Stimulated activated naive CD8-positive, alpha-beta T cell treated with anti-CD3 and anti-CD28 coated beads, Interleukin-15, Interleukin-2, amounts not matched to agents 100 ng/mL and 50 ng/mL, for 24 hours (primary cell): ENCODE measurements at regions not wholly inside any gene's neighbourhood (a gene's known extent, or its start where the extent isn't known, plus 50 kb on each side); places are given as distances from the start of the nearest gene placed in this dataset.

ENCODE experiments used
- H3K27ac Mint-ChIP-seq: one replicate; pipeline ENCODE4 v1.8.0; 2021; ENCODE audit warnings: mild to moderate bottlenecking, mixed read lengths
- H3K27me3 Mint-ChIP-seq: one replicate; pipeline ENCODE4 v1.8.0; 2021; ENCODE audit warnings: mixed read lengths
- H3K36me3 Mint-ChIP-seq: one replicate; pipeline ENCODE4 v1.8.0; 2021; ENCODE audit warnings: low read depth, mixed read lengths
- H3K4me1 Mint-ChIP-seq: one replicate; pipeline ENCODE4 v1.8.0; 2021; ENCODE audit warnings: low read depth, mixed read lengths
- H3K4me3 Mint-ChIP-seq: one replicate; pipeline ENCODE4 v1.8.0; 2021; ENCODE audit warnings: mild to moderate bottlenecking, mixed read lengths
- H3K9me3 Mint-ChIP-seq: one replicate; pipeline ENCODE4 v1.8.0; 2021; ENCODE audit warnings: mixed read lengths

DNA sequence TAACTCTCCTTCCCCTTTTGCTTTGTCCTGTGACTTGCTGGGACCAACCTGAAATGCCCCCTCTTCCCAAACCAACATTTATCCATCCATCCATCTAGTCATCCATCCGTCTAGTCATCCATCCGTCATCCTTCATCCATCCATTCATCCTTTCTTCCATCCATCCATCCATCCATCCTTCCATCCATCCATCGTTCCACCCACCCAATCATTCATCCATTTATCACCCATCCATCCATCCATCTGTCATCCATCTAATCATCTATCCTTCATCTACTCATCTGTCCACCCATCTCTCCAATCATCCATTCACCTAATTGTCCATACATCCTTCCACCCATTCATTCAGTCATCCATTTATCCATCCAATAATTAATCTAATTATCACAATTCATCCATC is 92.7 kb downstream of the EDN3 start:
- Mint-ChIP-seq H3K36me3 (no peaks in the 10 kb centered on the region), H3K4me1 (no peaks in the 10 kb centered on the region), H3K27ac (no peak overlapping the region), H3K27me3 (peaks cover 4% of the 10 kb centered on the region), H3K9me3 (no peaks in the 10 kb centered on the region), H3K4me3 (no peak overlapping the region)

DNA sequence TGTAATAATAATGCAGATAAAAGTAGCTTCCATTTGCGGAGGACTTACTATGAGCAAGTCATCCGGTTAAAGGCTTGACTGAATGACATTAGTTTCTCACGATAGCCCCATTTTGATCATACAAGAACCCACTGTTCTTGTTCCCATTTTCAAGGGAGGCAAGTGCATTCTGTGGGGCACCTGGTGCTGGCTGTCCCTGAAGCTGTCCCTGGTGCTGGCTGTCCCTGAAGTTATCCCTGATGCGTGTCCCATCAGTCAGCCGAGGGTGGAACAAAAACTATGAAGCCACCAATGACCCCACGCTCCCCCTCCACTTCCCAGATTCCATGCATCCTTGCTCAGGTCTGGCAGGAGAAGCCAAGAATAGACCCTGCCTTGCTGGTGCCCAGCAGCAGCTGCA is 95.3 kb downstream of the EDN3 start:
- Mint-ChIP-seq H3K27me3 (peaks cover 4% of the 10 kb centered on the region), H3K27ac (no peak overlapping the region)

DNA sequence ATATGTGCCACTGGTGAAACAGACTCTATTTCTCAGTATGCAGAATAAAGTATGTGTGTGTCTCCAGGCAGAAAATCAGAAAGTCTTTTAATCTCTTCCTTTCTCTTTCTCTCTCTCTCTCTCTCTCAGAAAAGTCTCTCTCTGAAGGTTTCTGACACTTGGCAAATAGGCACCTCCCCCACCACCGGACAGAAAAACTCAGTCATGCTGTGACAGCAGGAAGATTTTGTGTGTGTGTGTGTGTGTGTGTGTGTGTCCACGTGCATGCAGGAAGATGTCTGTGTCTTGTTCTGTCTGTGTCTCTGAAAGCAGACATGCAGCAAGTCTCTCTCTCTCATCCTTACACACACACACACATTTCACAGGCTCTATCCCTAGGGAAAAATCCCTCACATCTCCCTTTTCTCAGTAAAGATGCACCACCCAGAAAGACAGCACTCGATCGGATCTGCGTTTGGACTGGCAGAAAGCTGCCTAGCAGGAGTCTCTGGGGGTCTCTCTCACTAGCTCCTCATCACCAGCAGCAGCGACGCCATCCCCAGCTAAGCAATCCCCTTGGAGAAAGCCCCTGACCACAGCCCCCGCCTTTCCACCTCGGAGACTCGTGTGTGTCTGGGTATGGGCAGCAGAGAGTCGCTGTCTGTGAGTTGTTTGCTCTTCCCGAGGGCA is 98.3 kb downstream of the EDN3 start:
- H3K9me3 Mint-ChIP-seq, result no peaks in the 10 kb centered on the region
- no peak overlapping the region for H3K27ac Mint-ChIP-seq
- H3K4me3 Mint-ChIP-seq, result no peak overlapping the region
- no peaks in the 10 kb centered on the region for H3K27me3 Mint-ChIP-seq
- H3K4me1 Mint-ChIP-seq, result no peaks in the 10 kb centered on the region
- H3K36me3 Mint-ChIP-seq, result no peaks in the 10 kb centered on the region

More for the DNA sequence above, 95.3 kb downstream of the EDN3 start:
- H3K36me3 Mint-ChIP-seq, result no peaks in the 10 kb centered on the region
- H3K9me3 Mint-ChIP-seq, result no peaks in the 10 kb centered on the region
- no peak overlapping the region for H3K4me3 Mint-ChIP-seq
- no peaks in the 10 kb centered on the region for H3K4me1 Mint-ChIP-seq

DNA sequence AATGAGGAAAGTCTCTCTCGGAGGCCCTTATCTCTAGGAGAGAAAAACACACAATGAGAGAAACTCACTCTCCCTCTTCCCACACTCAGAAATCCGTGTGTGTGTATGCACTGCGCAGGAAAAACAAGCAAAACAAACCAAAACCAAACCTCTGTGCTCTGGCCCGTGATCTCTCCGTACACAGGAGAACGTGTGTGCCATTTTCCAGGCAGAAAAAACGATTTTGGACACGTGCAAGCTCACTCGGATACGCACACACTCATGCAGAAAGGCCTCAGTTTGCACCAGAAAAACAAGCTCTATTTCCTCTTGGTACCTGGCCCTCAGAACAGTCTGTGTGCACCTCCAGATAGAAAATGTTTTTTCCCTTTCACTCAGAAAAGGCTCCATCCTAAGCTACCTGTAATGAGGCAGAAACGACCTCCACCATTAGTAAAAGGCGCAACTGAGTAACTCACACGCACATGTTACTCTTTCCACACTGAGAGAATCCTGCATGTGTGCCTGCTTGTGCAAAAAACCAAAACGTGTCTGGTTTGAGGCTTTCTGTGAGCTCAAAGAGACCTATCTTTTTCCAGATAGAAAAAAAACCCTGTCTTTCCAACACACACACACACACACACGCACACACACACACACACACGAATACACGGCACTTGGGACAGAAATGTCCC is 99.2 kb downstream of the EDN3 start:
- Mint-ChIP-seq H3K27ac (no peak overlapping the region), H3K4me1 (no peaks in the 10 kb centered on the region), H3K36me3 (no peaks in the 10 kb centered on the region), H3K4me3 (no peak overlapping the region), H3K27me3 (peaks cover 3% of the 10 kb centered on the region), H3K9me3 (no peaks in the 10 kb centered on the region)

DNA sequence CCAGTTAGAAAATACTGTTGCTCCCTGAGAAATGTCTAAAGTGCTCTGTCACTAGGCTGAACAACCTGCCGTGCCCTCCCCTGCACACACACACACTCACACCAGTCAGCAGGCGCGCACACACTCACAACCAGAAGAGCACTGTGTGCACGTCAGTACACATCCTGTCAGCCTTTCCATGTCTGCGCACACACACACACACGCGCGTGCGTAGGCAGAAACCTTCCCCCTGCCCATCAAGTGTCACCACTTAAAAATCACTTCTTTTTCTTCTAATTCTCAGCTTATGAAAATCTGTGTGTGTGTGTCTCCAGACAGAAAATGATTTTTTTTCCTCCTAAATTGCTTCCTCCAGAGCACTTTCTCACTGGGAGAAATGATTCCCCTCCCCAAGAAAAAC is 100.3 kb downstream of the EDN3 start:
- Mint-ChIP-seq H3K27me3 (peaks cover 14% of the 10 kb centered on the region), H3K4me3 (no peak overlapping the region), H3K9me3 (no peaks in the 10 kb centered on the region), H3K4me1 (no peaks in the 10 kb centered on the region), H3K27ac (no peak overlapping the region), H3K36me3 (no peaks in the 10 kb centered on the region)

DNA sequence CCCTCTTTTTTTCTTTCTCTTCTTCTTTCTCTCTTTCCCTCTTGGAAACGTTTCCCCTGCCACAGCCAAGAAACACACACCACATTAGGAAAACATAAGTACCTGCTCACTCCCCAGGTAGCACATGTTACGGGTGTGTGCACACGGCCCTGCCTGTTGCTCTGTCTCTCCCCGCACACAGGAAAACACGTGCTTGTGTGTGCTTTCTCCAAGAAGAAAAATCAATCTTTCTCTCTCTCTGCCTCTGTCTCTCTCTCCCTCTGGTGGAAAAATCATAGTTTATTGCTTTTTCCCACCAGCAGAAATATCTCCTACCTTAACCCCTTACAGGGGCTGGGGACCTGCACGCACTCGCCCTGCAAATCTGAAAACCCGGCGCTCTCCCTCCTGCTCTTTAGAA is 102.3 kb downstream of the EDN3 start:
- peaks cover 19% of the 10 kb centered on the region for H3K27me3 Mint-ChIP-seq
- H3K36me3 Mint-ChIP-seq, result no peaks in the 10 kb centered on the region
- H3K27ac Mint-ChIP-seq, result no peak overlapping the region
- no peaks in the 10 kb centered on the region for H3K4me1 Mint-ChIP-seq
- no peak overlapping the region for H3K4me3 Mint-ChIP-seq
- H3K9me3 Mint-ChIP-seq, result no peaks in the 10 kb centered on the region

DNA sequence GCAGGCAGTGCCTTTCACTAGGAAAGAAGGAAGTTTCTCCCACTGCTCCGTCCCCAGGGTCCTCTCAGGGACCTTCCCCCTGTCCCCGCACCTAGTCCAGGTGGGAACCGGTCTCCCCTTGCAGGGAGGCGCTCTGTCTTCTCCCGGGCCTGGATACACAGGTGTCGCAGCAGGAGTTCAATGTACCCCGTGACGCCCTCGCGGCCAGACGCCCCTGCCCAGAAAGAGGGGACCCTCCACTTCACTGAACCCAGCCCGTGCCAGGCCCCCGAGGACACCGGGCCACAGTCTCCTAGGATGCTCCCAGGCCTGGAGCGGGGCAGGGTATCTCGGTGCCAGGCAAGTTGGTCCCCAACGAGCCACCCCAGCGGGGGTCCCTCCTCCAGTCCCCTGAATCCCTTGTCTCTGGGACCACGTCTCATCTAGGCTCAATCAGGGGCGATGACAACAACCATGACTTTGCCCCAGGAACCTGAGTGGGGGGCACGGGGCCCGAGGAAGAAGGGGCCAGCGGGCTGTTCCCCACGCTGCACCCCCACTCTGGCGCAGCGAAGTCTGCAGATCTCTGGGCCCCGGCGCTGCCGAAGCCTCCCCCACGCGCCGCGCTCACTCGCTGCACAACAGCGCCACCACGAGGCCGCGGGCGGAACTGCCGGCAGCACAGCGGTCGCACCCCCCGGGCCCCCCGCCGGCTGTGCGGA is 103.0 kb downstream of the EDN3 start:
- Mint-ChIP-seq H3K27me3 (peaks cover 19% of the 10 kb centered on the region), H3K4me3 (peak overlapping the region; percentile 24), H3K36me3 (no peaks in the 10 kb centered on the region), H3K9me3 (no peaks in the 10 kb centered on the region), H3K4me1 (no peaks in the 10 kb centered on the region), H3K27ac (no peak overlapping the region)

DNA sequence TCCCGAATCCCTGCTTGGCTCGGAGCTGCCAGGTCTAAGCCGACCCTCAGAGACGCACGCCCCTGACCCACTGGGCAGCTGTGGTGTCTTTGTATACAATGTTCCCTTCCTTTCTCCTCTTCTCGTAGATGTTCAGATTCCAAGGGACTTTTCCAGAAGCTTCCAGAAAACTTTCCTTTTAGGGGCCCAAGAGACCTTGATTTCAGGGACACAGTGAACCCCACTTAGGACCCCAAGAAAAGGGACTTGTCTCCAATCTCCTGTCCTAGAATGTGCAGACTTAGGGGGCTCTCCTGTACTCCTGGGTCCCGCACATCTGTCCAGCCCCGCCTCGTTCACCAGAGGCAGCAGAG is 103.5 kb downstream of the EDN3 start:
- Mint-ChIP-seq H3K4me3 (no peak overlapping the region), H3K36me3 (no peaks in the 10 kb centered on the region), H3K27ac (no peak overlapping the region), H3K4me1 (no peaks in the 10 kb centered on the region), H3K9me3 (no peaks in the 10 kb centered on the region), H3K27me3 (peaks cover 19% of the 10 kb centered on the region)

DNA sequence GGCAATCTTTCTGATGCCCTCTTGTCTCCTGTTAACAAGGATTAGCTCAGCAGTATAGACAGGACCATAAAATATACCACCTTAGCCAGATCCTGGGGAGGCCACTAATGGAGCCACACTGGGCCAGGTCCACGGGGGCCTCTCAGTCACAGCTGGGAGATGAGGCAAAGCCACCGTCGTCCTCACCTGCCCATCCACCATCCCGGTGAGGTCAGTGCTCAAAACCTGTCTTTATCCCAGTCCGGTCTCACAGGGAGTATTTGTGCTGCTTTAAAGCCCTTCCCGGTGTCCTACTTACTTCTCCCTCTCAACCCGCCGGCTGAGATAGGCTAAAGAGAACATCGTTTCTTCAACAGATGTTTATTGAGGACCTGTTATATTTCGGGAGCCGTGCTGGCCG is 104.3 kb downstream of the EDN3 start:
- Mint-ChIP-seq H3K9me3 (no peaks in the 10 kb centered on the region), H3K27ac (no peak overlapping the region), H3K4me1 (no peaks in the 10 kb centered on the region), H3K36me3 (no peaks in the 10 kb centered on the region), H3K4me3 (no peak overlapping the region), H3K27me3 (peaks cover 19% of the 10 kb centered on the region)

DNA sequence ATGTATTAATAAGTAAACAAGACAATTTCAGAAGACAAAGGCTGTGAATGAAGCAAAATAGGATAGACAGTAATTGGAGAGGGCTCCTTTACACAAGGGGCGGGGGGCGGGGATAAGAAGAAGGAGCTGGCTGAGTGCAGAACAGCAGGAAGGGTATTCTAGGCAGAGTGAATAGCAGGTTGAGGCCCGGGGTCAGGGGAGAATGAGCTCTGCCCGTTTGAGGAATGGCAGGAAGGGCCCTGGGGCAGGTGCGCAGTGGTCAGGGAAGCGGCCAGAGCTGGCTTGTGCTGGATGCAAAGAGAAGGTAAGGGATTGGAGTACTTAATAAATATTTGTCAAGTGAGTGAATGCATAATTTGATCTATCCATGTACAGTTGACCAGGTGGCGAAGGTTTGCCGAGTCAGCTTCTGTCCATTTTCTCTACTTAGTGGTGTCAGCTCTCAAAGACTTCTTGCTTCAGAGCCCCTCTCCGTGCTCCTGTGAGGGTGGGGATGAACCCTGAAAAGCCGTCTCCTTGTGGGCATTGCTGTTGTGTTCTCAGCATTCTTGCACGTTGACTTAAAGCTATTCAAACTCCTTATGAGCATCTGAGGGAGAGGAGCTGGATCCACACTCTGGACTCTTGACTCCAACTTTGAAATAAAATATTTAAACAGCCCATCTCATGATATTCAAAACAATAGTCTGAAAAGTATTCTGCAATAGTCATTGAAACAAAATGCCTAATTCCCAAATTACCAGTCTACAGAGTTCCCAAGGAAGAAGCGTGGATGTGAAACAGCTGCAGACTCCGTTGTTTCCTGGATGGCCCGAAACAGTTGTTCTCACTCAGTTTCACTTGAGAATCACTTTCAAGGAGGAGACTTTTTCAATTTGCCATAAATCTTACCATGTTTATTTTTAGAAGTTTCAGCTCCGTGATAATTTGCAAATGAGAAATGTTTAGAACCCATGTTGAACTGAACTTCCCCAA is 105.1 kb downstream of the EDN3 start:
- Mint-ChIP-seq H3K4me3 (no peak overlapping the region), H3K9me3 (no peaks in the 10 kb centered on the region), H3K4me1 (no peaks in the 10 kb centered on the region), H3K27me3 (peaks cover 19% of the 10 kb centered on the region), H3K27ac (no peak overlapping the region), H3K36me3 (no peaks in the 10 kb centered on the region)

DNA sequence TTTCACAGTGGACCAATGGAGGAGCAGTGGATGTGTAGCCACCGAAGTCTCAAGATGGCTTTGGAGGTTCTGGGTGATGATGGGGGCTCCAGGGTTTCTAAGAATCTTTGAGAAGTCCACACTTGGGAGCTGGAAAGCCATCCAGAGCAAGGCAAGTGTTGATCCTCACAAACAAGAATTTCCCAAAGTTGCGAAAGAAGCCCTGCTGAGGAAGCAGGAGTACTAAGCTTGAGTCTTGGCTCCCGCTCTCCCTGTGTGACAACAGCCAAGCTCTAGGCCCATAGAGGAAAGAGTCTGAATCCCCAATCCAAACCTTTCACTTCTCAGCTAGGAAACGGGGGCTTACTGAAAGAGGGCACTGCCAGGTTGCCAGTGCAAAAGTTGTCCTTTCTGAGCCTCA is 106.0 kb downstream of the EDN3 start:
- Mint-ChIP-seq H3K36me3 (no peaks in the 10 kb centered on the region), H3K9me3 (no peaks in the 10 kb centered on the region), H3K27me3 (peaks cover 19% of the 10 kb centered on the region), H3K27ac (no peak overlapping the region), H3K4me1 (no peaks in the 10 kb centered on the region), H3K4me3 (no peak overlapping the region)

DNA sequence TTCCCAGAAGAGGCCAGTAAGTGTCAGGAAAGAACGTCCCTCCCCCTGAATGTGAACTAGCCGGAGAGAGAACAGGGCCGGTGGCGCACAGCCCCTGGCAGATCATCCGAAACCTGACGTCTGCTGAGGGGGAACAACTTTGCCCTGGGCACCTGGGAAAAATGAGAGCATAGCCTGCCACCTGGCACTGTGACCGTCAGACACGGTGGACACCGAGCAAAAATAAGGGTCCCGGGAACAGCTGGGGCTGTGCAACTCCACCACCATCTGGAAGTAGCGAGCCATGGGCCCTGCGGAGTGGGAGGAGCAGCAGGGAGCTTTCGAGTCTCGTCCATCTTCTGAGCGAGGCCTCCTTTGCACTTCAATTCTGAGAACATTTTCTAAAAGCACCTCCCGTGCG is 110.8 kb downstream of the EDN3 start:
- Mint-ChIP-seq H3K36me3 (no peaks in the 10 kb centered on the region), H3K4me3 (no peak overlapping the region), H3K27ac (no peak overlapping the region), H3K9me3 (no peaks in the 10 kb centered on the region), H3K27me3 (peaks cover under 1% of the 10 kb centered on the region), H3K4me1 (no peaks in the 10 kb centered on the region)

DNA sequence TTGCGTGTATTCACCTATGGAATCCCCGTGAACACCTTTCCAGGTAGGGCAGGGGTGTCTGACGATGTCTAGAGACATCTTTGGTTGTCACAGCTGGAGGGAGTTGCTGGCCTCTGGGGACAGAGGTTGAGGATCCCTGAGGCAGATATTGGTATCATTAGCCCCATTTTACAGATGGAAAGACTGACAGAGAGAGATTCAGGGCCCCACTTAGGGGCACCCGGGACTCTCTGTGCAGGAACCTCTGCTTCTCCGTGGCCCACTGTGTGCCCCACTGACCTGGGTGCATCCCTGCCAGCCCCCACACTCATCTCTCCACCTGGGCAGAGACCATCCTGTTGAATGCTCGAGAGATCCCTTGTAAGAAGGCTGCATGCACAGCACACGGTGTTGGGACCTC is 111.2 kb downstream of the EDN3 start:
- Mint-ChIP-seq H3K36me3 (no peaks in the 10 kb centered on the region), H3K4me3 (no peak overlapping the region), H3K27ac (no peak overlapping the region), H3K27me3 (no peaks in the 10 kb centered on the region), H3K4me1 (no peaks in the 10 kb centered on the region), H3K9me3 (no peaks in the 10 kb centered on the region)

DNA sequence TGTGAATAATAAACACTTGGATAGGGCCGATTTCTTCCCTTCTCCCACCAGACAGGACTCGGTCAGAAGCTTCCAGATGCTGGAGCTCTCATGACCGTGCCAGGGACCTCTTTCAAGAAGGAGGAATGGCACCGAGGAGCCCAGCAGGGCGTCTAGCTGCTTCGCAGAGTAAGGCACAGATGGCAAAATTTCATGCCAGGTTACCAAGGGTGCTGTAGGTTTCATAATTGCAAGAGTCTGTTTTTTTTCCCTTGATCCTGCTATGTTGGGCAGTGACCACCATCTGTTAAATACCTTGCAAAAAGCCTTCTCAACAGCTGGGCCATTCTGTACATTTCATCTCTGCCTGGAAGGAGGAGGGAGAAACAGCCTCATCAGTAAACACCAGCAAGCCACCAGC is 111.8 kb downstream of the EDN3 start:
- Mint-ChIP-seq H3K4me3 (no peak overlapping the region), H3K9me3 (no peaks in the 10 kb centered on the region), H3K27ac (no peak overlapping the region), H3K27me3 (no peaks in the 10 kb centered on the region), H3K4me1 (no peaks in the 10 kb centered on the region), H3K36me3 (no peaks in the 10 kb centered on the region)

DNA sequence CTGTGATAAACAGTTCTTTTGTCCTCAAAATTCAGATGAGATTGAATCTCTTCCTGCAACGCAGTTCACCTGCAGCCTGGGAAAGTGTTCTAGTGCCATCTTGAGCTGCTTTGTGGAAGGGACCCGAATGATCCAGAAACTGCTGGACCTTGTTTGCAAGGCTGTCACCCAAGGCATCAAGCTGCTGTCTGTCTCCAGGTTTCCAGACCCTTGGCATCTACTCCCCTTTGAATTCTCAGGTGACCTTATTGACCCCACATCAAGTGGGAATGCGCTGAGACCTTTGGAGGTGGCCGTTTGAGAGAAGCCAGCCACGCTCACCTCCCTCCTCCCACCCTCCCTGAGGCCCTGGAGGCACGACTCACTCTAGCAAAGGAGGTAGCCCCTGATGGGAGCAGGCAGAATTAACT is 112.5 kb downstream of the EDN3 start:
- no peaks in the 10 kb centered on the region for H3K36me3 Mint-ChIP-seq
- no peaks in the 10 kb centered on the region for H3K4me1 Mint-ChIP-seq
- H3K4me3 Mint-ChIP-seq, result no peak overlapping the region
- H3K27ac Mint-ChIP-seq, result no peak overlapping the region
- no peaks in the 10 kb centered on the region for H3K9me3 Mint-ChIP-seq
- H3K27me3 Mint-ChIP-seq, result peaks cover 6% of the 10 kb centered on the region
